ENCODE measurements at regions not wholly inside any gene's neighbourhood (a gene's known extent, or its start where the extent isn't known, plus 50 kb on each side); places are given as distances from the start of the nearest gene placed in this dataset.

DNA sequence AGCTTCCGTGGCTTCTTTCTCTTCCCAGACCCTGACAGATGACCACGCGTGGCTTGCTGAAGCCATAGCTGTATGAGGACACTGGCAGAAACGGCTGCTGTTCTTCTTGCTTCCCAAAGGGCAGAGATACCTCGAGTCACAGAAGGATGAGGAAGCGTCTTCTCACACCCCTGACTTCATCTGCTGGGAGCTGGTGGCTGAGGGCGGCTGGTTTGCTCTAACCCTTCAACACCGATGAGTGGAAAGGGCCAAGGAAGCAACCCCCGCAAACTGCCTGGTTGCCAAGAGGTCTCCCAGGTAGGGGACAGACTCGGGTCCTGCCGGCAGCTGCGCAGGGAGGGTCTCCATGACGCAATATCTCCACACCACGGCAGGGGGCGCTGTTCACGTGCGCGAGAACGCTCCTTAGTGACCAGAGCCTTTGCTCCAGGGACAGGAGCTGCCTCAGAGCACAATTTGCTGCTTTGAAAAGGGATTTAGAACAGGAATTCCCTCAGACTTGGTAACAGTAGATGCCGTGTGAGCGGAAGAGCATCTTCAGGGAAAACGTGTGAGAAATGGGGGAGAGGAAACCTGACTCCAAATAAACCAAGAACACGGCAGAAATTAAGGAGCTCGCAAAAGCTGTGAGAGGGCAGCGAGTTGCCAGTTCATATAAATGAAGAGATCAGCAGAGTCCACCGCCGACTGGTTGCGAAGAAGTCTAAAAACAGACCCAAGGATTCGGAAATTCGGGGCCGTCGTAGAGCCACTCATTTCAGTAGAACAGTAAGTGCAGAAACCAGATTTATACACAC lies 80.2 kb downstream of the ERMARD start:
- TF ChIP-seq, protein P1, sequence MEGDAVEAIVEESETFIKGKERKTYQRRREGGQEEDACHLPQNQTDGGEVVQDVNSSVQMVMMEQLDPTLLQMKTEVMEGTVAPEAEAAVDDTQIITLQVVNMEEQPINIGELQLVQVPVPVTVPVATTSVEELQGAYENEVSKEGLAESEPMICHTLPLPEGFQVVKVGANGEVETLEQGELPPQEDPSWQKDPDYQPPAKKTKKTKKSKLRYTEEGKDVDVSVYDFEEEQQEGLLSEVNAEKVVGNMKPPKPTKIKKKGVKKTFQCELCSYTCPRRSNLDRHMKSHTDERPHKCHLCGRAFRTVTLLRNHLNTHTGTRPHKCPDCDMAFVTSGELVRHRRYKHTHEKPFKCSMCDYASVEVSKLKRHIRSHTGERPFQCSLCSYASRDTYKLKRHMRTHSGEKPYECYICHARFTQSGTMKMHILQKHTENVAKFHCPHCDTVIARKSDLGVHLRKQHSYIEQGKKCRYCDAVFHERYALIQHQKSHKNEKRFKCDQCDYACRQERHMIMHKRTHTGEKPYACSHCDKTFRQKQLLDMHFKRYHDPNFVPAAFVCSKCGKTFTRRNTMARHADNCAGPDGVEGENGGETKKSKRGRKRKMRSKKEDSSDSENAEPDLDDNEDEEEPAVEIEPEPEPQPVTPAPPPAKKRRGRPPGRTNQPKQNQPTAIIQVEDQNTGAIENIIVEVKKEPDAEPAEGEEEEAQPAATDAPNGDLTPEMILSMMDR (conservative IDR thresholded peaks at IDR 0.05), result peak; percentile 90
- TF ChIP-seq ZFX (IDR thresholded peaks at IDR 0.05), result no peak

Measured in C4-2B (cell line).